GM10266 (cell line): ENCODE measurements at regions not wholly inside any gene's neighbourhood (a gene's known extent, or its start where the extent isn't known, plus 50 kb on each side); places are given as distances from the start of the nearest gene placed in this dataset.

Experiments
- DNase-seq: peaks from one replicate; pipeline ENCODE4 v3.0.0; 2012; ENCODE audit errors: extremely low spot score
- TF ChIP-seq, protein P1 (sequence below): IDR thresholded peaks from 2 replicates; pipeline ENCODE4 v1.5.1; 2012; ENCODE audit warnings: mild to moderate bottlenecking, low read depth; ENCODE audit not compliant: control insufficient read depth, insufficient read depth; ENCODE audit errors: missing control alignments

DNA sequence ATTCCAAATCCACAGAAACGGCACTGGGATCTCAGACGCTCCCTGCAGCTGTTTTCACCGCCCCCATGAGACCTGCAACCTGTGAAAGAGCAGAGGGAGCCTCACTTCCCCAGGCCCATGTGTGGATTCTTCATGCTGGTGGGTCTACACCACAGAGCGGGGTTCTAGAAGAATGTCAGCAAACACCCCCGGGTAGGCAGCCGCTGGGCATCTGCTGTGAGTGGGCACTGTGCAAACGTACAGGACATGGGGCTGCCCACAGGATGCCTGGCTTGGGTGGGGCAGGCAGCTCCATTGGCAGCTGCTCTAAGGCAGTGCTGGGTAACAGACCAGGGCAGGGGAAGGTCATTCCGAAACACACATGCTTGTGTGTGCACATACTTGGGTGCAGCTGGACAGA is 174.9 kb downstream of the RBFOX3 start:
- no peak for DNase-seq
- TF ChIP-seq, protein P1, sequence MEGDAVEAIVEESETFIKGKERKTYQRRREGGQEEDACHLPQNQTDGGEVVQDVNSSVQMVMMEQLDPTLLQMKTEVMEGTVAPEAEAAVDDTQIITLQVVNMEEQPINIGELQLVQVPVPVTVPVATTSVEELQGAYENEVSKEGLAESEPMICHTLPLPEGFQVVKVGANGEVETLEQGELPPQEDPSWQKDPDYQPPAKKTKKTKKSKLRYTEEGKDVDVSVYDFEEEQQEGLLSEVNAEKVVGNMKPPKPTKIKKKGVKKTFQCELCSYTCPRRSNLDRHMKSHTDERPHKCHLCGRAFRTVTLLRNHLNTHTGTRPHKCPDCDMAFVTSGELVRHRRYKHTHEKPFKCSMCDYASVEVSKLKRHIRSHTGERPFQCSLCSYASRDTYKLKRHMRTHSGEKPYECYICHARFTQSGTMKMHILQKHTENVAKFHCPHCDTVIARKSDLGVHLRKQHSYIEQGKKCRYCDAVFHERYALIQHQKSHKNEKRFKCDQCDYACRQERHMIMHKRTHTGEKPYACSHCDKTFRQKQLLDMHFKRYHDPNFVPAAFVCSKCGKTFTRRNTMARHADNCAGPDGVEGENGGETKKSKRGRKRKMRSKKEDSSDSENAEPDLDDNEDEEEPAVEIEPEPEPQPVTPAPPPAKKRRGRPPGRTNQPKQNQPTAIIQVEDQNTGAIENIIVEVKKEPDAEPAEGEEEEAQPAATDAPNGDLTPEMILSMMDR: no peak

DNA sequence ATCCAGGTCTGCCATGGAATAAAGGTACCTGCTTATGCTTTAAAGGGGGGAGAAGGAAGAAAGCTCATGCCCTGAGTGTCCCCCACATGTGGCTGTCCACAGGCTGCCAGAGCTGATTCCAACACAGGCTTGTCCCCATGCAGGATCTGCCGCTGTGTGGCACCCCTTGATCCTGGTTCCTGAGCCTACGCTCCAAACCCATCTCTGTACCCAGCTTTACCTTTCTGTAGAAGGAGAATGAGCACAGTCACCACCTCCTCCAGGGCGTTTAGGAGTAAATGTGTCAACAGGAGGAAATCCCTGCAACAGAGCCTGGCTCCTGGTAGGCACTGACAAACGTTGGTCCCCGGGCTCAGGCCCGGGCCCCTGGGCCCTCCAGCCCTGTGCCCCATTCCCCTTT is 175.6 kb downstream of the RBFOX3 start:
- no peak for DNase-seq
- TF ChIP-seq, protein P1: no peak

DNA sequence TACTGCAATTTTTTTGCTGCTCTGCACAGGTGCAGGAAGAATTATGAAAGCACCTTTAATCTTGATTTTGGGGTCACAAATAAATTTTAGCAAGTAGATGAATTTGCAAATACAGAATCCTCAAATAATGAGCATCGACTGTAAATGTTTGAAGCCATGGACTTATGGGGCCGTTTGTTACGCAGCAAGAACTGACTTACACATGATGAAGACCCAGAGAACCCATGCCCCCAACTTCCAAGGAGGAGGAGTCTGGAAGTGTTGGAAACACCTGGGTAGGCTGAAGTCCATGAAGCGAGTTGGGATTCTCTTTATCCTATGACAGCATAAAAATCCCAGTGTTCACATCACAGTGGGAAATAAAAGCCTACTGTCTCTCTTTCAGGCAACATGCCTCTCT is 176.6 kb downstream of the RBFOX3 start:
- no peak for DNase-seq
- TF ChIP-seq, protein P1: no peak

DNA sequence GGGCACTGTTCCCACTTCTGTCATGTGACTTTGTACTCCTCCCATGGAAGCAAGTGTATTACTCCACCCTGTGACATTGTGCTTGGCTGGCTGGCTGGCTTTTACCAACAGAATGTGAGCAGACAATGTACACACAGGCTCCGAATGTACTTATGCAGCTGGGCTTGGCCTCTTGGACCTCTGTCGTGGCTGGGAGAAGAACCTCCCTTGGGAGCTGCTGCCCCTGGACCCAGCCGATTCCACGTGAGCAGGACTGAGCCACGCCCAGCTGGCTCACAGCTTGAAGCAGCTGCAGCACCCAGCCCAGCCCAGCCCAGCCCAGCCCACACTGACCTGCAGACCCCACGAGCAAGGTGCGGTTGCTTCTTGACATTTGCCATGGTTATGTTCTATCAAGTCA is 177.5 kb downstream of the RBFOX3 start:
- TF ChIP-seq, protein P1: no peak
- no peak for DNase-seq

DNA sequence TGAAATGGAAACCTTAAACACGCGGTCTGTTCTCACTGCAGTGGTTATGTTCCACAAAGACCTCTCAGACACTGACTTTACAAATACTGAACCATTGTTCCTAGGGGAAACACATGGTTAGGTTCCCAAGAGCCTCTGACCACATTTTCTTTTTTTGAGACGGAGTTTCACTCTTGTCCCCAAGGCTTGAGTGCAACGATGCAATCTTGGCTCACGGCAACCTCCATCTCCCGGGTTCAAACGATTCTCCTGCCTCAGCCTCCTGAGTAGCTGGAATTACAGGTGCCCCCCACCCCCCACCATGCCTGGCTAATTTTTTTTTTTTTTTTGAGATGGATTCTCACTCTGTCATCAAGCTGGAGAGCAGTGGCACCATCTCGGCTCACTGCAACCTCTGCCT is 179.7 kb downstream of the RBFOX3 start:
- DNase-seq: no peak
- TF ChIP-seq, protein P1: no peak

DNA sequence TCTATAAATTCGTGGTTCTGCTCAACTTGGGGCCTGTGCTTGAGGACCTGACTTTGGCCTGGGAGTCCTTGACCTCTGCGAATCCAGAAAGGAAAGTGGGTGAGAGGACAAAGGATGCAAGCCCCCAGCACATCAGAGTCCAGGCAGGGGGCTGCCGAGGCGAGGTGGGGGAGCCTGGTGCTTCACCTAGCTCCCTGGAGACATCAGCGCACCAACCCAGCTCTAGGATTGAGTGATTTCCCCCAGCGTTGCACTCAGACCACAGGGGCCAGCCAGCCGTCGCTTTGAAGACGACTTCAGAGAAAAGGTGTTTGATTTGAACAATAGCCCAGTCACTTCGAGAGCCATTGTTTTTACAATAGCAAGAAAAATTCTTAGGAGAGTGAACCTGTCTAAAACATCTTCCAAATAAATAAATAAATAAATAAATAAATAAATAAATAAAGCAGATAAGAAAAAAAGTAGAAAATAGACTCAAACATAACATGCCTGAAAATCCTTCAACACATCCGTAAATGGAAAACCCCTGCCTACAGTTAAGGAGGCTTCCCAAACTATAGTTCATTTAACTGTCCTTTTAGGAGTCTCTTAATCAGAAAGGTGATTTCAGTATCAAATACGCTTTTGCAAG is 180.9 kb downstream of the RBFOX3 start:
- TF ChIP-seq, protein P1: no peak
- no peak for DNase-seq

DNA sequence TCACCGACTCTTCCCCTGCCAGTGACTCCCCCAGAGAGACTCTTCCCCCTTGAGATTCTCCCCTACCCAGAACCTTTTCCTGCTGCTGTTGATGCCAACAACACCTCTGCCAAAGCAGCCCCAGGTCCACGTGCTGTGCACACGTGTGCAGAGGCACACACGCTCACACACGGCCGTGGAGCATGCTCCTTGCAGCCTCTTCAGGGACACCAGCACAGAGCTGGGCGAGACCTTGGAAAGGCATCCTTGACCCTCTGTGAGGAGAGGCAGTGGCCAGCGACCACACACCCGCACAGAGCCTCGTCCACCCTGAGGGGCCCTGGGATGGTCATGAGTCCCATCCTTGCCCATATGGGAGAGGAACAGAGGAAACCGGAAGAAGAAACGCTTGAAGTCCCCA is 181.9 kb downstream of the RBFOX3 start:
- TF ChIP-seq, protein P1: no peak
- no peak for DNase-seq
